ENCODE measurements at regions not wholly inside any gene's neighbourhood (a gene's known extent, or its start where the extent isn't known, plus 50 kb on each side); places are given as distances from the start of the nearest gene placed in this dataset.

GRCh38 chr21:22657781-22658180, 1659.6 kb downstream of the NCAM2 start:
- no peak for DNase-seq
- CTCF ChIA-PET = no interaction called here
- BruUV-seq (replicated peaks) = no TSS peak
- Mint-ChIP-seq H3K27me3 (ENCODE audit: unreplicated experiment) (no peaks in the 10 kb centered on the region), H3K36me3 (ENCODE audit: insufficient read depth, unreplicated experiment) (no peaks in the 10 kb centered on the region), H3K4me1 (ENCODE audit: low read depth, unreplicated experiment) (no peaks in the 10 kb centered on the region), H3K9me3 (ENCODE audit: low read depth, unreplicated experiment) (peaks cover 3% of the 10 kb centered on the region), H3K4me3 (ENCODE audit: low read depth, unreplicated experiment) (no peak overlapping the region), H3K27ac (ENCODE audit: unreplicated experiment) (no peak overlapping the region)
- intact Hi-C loops (cut with micrococcal nuclease; ENCODE audit: unreplicated experiment) = no loop called here
- TF ChIP-seq CTCF (IDR thresholded peaks at IDR 0.05; ENCODE audit: unreplicated experiment) = no peak

- no peak overlapping the region for H3K27ac Mint-ChIP-seq (ENCODE audit: unreplicated experiment)
- no peak for TF ChIP-seq CTCF (IDR thresholded peaks at IDR 0.05; ENCODE audit: unreplicated experiment)
- no peaks in the 10 kb centered on the region for H3K27me3 Mint-ChIP-seq (ENCODE audit: unreplicated experiment)
- BruUV-seq (replicated peaks) = no TSS peak
- DNase-seq = no peak
- H3K4me3 Mint-ChIP-seq (ENCODE audit: low read depth, unreplicated experiment) = no peak overlapping the region
- no peaks in the 10 kb centered on the region for H3K36me3 Mint-ChIP-seq (ENCODE audit: insufficient read depth, unreplicated experiment)
- H3K9me3 Mint-ChIP-seq (ENCODE audit: low read depth, unreplicated experiment) = peaks cover 15% of the 10 kb centered on the region
- intact Hi-C loops (cut with micrococcal nuclease; ENCODE audit: unreplicated experiment) = no loop called here
- H3K4me1 Mint-ChIP-seq (ENCODE audit: low read depth, unreplicated experiment) = no peaks in the 10 kb centered on the region
- CTCF ChIA-PET = no interaction called here
These were observed 1671.9 kb downstream of the NCAM2 start for GRCh38 chr21:22670148-22670547.

GRCh38 chr21:22679207-22679606, 1681.0 kb downstream of the NCAM2 start:
- Mint-ChIP-seq H3K4me3 (ENCODE audit: low read depth, unreplicated experiment) (no peak overlapping the region), H3K36me3 (ENCODE audit: insufficient read depth, unreplicated experiment) (no peaks in the 10 kb centered on the region), H3K9me3 (ENCODE audit: low read depth, unreplicated experiment) (peaks cover 11% of the 10 kb centered on the region), H3K27me3 (ENCODE audit: unreplicated experiment) (no peaks in the 10 kb centered on the region), H3K4me1 (ENCODE audit: low read depth, unreplicated experiment) (no peaks in the 10 kb centered on the region), H3K27ac (ENCODE audit: unreplicated experiment) (no peak overlapping the region)
- DNase-seq = no peak
- no peak for TF ChIP-seq CTCF (IDR thresholded peaks at IDR 0.05; ENCODE audit: unreplicated experiment)
- intact Hi-C loops (cut with micrococcal nuclease; ENCODE audit: unreplicated experiment) = no loop called here
- no TSS peak for BruUV-seq (replicated peaks)
- CTCF ChIA-PET = interaction anchor here (0.5 kb wide), 1 partner anchor 1665 kb away, joined by 4 read pairs; no protein-coding TSS in a partner anchor

GRCh38 chr21:22691658-22692057, 1693.4 kb downstream of the NCAM2 start:
- Mint-ChIP-seq H3K36me3 (ENCODE audit: insufficient read depth, unreplicated experiment) (no peaks in the 10 kb centered on the region), H3K4me3 (ENCODE audit: low read depth, unreplicated experiment) (no peak overlapping the region), H3K9me3 (ENCODE audit: low read depth, unreplicated experiment) (peaks cover 12% of the 10 kb centered on the region), H3K27ac (ENCODE audit: unreplicated experiment) (no peak overlapping the region), H3K27me3 (ENCODE audit: unreplicated experiment) (no peaks in the 10 kb centered on the region), H3K4me1 (ENCODE audit: low read depth, unreplicated experiment) (no peaks in the 10 kb centered on the region)
- TF ChIP-seq CTCF (IDR thresholded peaks at IDR 0.05; ENCODE audit: unreplicated experiment) = no peak
- intact Hi-C loops (cut with micrococcal nuclease; ENCODE audit: unreplicated experiment) = no loop called here
- CTCF ChIA-PET = no interaction called here
- no TSS peak for BruUV-seq (replicated peaks)
- no peak for DNase-seq

GRCh38 chr21:22703521-22703920, 1705.3 kb downstream of the NCAM2 start:
- H3K9me3 Mint-ChIP-seq (ENCODE audit: low read depth, unreplicated experiment) = peaks cover 6% of the 10 kb centered on the region
- H3K4me3 Mint-ChIP-seq (ENCODE audit: low read depth, unreplicated experiment) = no peak overlapping the region
- H3K27me3 Mint-ChIP-seq (ENCODE audit: unreplicated experiment) = no peaks in the 10 kb centered on the region
- CTCF ChIA-PET = no interaction called here
- intact Hi-C loops (cut with micrococcal nuclease; ENCODE audit: unreplicated experiment) = no loop called here
- TF ChIP-seq CTCF (IDR thresholded peaks at IDR 0.05; ENCODE audit: unreplicated experiment) = no peak
- no peak overlapping the region for H3K27ac Mint-ChIP-seq (ENCODE audit: unreplicated experiment)
- DNase-seq = no peak
- no TSS peak for BruUV-seq (replicated peaks)
- H3K36me3 Mint-ChIP-seq (ENCODE audit: insufficient read depth, unreplicated experiment) = no peaks in the 10 kb centered on the region
- H3K4me1 Mint-ChIP-seq (ENCODE audit: low read depth, unreplicated experiment) = no peaks in the 10 kb centered on the region

Data from Calu3 (cell line).